GM12872 (cell line): ENCODE measurements at regions not wholly inside any gene's neighbourhood (a gene's known extent, or its start where the extent isn't known, plus 50 kb on each side); places are given as distances from the start of the nearest gene placed in this dataset.

Experiments
- CTCF ChIP-seq: IDR thresholded peaks from 3 replicates; pipeline ENCODE4 v1.5.1; 2011; ENCODE audit warnings: low read depth, mild to moderate bottlenecking, low read length, moderate library complexity; ENCODE audit not compliant: insufficient read depth

- TF ChIP-seq CTCF, result no peak
Measured at GRCh38 chr12:113613414-113613813, 141.7 kb upstream of the LHX5 start.

- no peak for TF ChIP-seq CTCF
Measured at GRCh38 chr12:113612793-113613192, 141.1 kb upstream of the LHX5 start.

- no peak for TF ChIP-seq CTCF
Measured at GRCh38 chr12:113612076-113612728, 140.5 kb upstream of the LHX5 start.

GRCh38 chr12:113611652-113612051 lies 140.0 kb upstream of the LHX5 start:
- no peak for TF ChIP-seq CTCF

GRCh38 chr12:113610698-113611097 lies 139.0 kb upstream of the LHX5 start:
- TF ChIP-seq CTCF, result no peak

GRCh38 chr12:113609692-113610469 lies 138.2 kb upstream of the LHX5 start:
- no peak for TF ChIP-seq CTCF

- TF ChIP-seq CTCF, result no peak
Measured at GRCh38 chr12:113604666-113605065, 133.0 kb upstream of the LHX5 start.
